ENCODE measurements at regions not wholly inside any gene's neighbourhood (a gene's known extent, or its start where the extent isn't known, plus 50 kb on each side); places are given as distances from the start of the nearest gene placed in this dataset.

- no peak for DNase-seq (ENCODE audit: low read depth in 3 of 3, low spot score in 2 of 3)
Observed at GRCh38 chr1:29643838-29644440, 407.6 kb downstream of the PTPRU start.

- no peak for DNase-seq (ENCODE audit: low read depth in 3 of 3, low spot score in 2 of 3)
Observed at GRCh38 chr1:29643281-29643680, 407.0 kb downstream of the PTPRU start.

- no peak for DNase-seq (ENCODE audit: low read depth in 3 of 3, low spot score in 2 of 3)
Observed at GRCh38 chr1:29642519-29642918, 406.2 kb downstream of the PTPRU start.

- DNase-seq (ENCODE audit: low read depth in 3 of 3, low spot score in 2 of 3): no peak
Observed at GRCh38 chr1:29641921-29642320, 405.6 kb downstream of the PTPRU start.

- no peak for DNase-seq (ENCODE audit: low read depth in 3 of 3, low spot score in 2 of 3)
Observed at GRCh38 chr1:29640428-29640785, 404.1 kb downstream of the PTPRU start.

- no peak for DNase-seq (ENCODE audit: low read depth in 3 of 3, low spot score in 2 of 3)
Observed at GRCh38 chr1:29639741-29640427, 403.6 kb downstream of the PTPRU start.

GRCh38 chr1:29639156-29639736, 402.9 kb downstream of the PTPRU start:
- no peak for DNase-seq (ENCODE audit: low read depth in 3 of 3, low spot score in 2 of 3)

- DNase-seq (ENCODE audit: low read depth in 3 of 3, low spot score in 2 of 3): no peak
Observed at GRCh38 chr1:29638281-29638680, 402.0 kb downstream of the PTPRU start.

GRCh38 chr1:29636936-29637335, 400.6 kb downstream of the PTPRU start:
- no peak for DNase-seq (ENCODE audit: low read depth in 3 of 3, low spot score in 2 of 3)

- no peak for DNase-seq (ENCODE audit: low read depth in 3 of 3, low spot score in 2 of 3)
Observed at GRCh38 chr1:29635501-29636263, 399.4 kb downstream of the PTPRU start.

- no peak for DNase-seq (ENCODE audit: low read depth in 3 of 3, low spot score in 2 of 3)
Observed at GRCh38 chr1:29634746-29635335, 398.5 kb downstream of the PTPRU start.

GRCh38 chr1:29634324-29634723, 398.0 kb downstream of the PTPRU start:
- no peak for DNase-seq (ENCODE audit: low read depth in 3 of 3, low spot score in 2 of 3)

GRCh38 chr1:29633771-29634170, 397.4 kb downstream of the PTPRU start:
- no peak for DNase-seq (ENCODE audit: low read depth in 3 of 3, low spot score in 2 of 3)

- no peak for DNase-seq (ENCODE audit: low read depth in 3 of 3, low spot score in 2 of 3)
Observed at GRCh38 chr1:29632806-29633615, 396.7 kb downstream of the PTPRU start.

GRCh38 chr1:29631836-29632805, 395.8 kb downstream of the PTPRU start:
- DNase-seq (ENCODE audit: low read depth in 3 of 3, low spot score in 2 of 3): no peak

GRCh38 chr1:29631361-29631760, 395.0 kb downstream of the PTPRU start:
- no peak for DNase-seq (ENCODE audit: low read depth in 3 of 3, low spot score in 2 of 3)

- DNase-seq (ENCODE audit: low read depth in 3 of 3, low spot score in 2 of 3): no peak
Observed at GRCh38 chr1:29630756-29631155, 394.4 kb downstream of the PTPRU start.

- DNase-seq (ENCODE audit: low read depth in 3 of 3, low spot score in 2 of 3): no peak
Observed at GRCh38 chr1:29629814-29630516, 393.6 kb downstream of the PTPRU start.

GRCh38 chr1:29629401-29629800, 393.1 kb downstream of the PTPRU start:
- no peak for DNase-seq (ENCODE audit: low read depth in 3 of 3, low spot score in 2 of 3)
